GM18870 (cell line): ENCODE measurements at regions not wholly inside any gene's neighbourhood (a gene's known extent, or its start where the extent isn't known, plus 50 kb on each side); places are given as distances from the start of the nearest gene placed in this dataset.

Source experiments
- ATAC-seq: cut with Tn5 transposase; IDR thresholded peaks from one replicate; pipeline ENCODE4 v1.9.1; 2021; ENCODE audit warnings: moderate library complexity; ENCODE audit not compliant: unreplicated experiment

GRCh38 chr22:46089426-46090035 is 60.8 kb upstream of the PPARA start:
- no peak for ATAC-seq

GRCh38 chr22:46090036-46090591 is 60.2 kb upstream of the PPARA start:
- no peak for ATAC-seq

GRCh38 chr22:46090631-46091201 is 59.6 kb upstream of the PPARA start:
- no peak for ATAC-seq

GRCh38 chr22:46091277-46091977 is 58.9 kb upstream of the PPARA start:
- no peak for ATAC-seq

- ATAC-seq: no peak
Observed at GRCh38 chr22:46092011-46092410, 58.3 kb upstream of the PPARA start.

- no peak for ATAC-seq
Observed at GRCh38 chr22:46092670-46093410, 57.5 kb upstream of the PPARA start.

GRCh38 chr22:46093796-46094195 is 56.5 kb upstream of the PPARA start:
- ATAC-seq: no peak

- no peak for ATAC-seq
Observed at GRCh38 chr22:46094676-46095075, 55.6 kb upstream of the PPARA start.

- ATAC-seq: no peak
Observed at GRCh38 chr22:46096051-46096450, 54.3 kb upstream of the PPARA start.

GRCh38 chr22:46096706-46097230 is 53.6 kb upstream of the PPARA start:
- ATAC-seq: no peak

GRCh38 chr22:46097268-46097900 is 52.9 kb upstream of the PPARA start:
- ATAC-seq: no peak

GRCh38 chr22:46098525-46099475 is 51.5 kb upstream of the PPARA start:
- ATAC-seq: no peak

- ATAC-seq: no peak
Observed at GRCh38 chr22:46099740-46100139, 50.6 kb upstream of the PPARA start.

GRCh38 chr22:46100401-46101105 is 49.8 kb upstream of the PPARA start:
- ATAC-seq: no peak
